Breast epithelium (tissue), 4 donors: ENCODE measurements at regions not wholly inside any gene's neighbourhood (a gene's known extent, or its start where the extent isn't known, plus 50 kb on each side); places are given as distances from the start of the nearest gene placed in this dataset.

Experiments
- DNase-seq, 2 donors: peaks; one replicate each; pipeline ENCODE4 v3.0.0-alpha.2; 2019; ENCODE audit warnings: low spot score in 2 of 2
- H3K27ac ChIP-seq, 2 donors: fragments of 200-600 bp; sonication (generic) in 1 of 2; one replicate each; pipeline ENCODE4 v1.5.1; 2016 to 2019; ENCODE audit warnings: mild to moderate bottlenecking in 1 of 2
- H3K27me3 ChIP-seq, 2 donors: fragments of 200-600 bp; sonication (generic) in 1 of 2; one replicate each; pipeline versions ENCODE4 v1.5.1 to v1.6.0; 2017 to 2019; ENCODE audit warnings: control low read depth in 1 of 2, mild to moderate bottlenecking in 1 of 2
- H3K36me3 ChIP-seq: fragments of 200-600 bp; one replicate; pipeline ENCODE4 v1.5.1; 2019
- H3K4me1 ChIP-seq, 2 donors: fragments of 200-600 bp; sonication (generic); one replicate each; pipeline ENCODE4 v1.5.1; 2016 to 2019; ENCODE audit warnings: control low read depth in 1 of 2
- H3K4me3 ChIP-seq, 3 donors: fragments of 200-600 bp; sonication (generic); 1 replicate in 2 of 3; 2 replicates in 1 of 3; pipeline ENCODE4 v1.5.1; 2016 to 2019; ENCODE audit warnings: mild to moderate bottlenecking in 3 of 3, moderate library complexity in 2 of 3
- H3K9me3 ChIP-seq, 2 donors: fragments of 200-600 bp; sonication (generic) in 1 of 2; one replicate each; pipeline ENCODE4 v1.5.1; 2016 to 2019; ENCODE audit warnings: control low read depth in 1 of 2
- POLR2A ChIP-seq: fragments of 450-650 bp; IDR thresholded peaks from one replicate; pipeline ENCODE4 v1.6.1; 2016; ENCODE audit warnings: antibody characterized with exemption, mild to moderate bottlenecking, moderate library complexity
- POLR2AphosphoS5 ChIP-seq, 3 donors: sonication (generic); formaldehyde crosslinking; IDR thresholded peaks; one replicate each; pipeline ENCODE4 v1.6.1; 2017; ENCODE audit warnings: antibody characterized with exemption in 3 of 3
- intact Hi-C: fragments of 100-400 bp; cut with DNase I; formaldehyde crosslinking; loops from one replicate; pipeline ENCODE4 v1.15.1; 2023; ENCODE audit warnings: low total_unique reads
- TF ChIP-seq, protein P1 (sequence below), 3 donors: fragments of 450-650 bp; IDR thresholded peaks; one replicate each; pipeline ENCODE4 v1.5.1; 2016 to 2017; ENCODE audit warnings: antibody characterized with exemption in 3 of 3, mild to moderate bottlenecking in 3 of 3, moderate library complexity in 3 of 3

GRCh38 chr1:56045062-56045461, 534.3 kb downstream of the PLPP3 start:
- Histone ChIP-seq H3K27ac (no peak overlapping the region), H3K9me3 (no peaks in the 10 kb centered on the region), H3K4me3 (no peak overlapping the region), H3K36me3 (no peaks in the 10 kb centered on the region), H3K27me3 (no peaks in the 10 kb centered on the region), H3K4me1 (no peaks in the 10 kb centered on the region)
- no peak for DNase-seq
- intact Hi-C loops: no loop called here
- TF ChIP-seq POLR2AphosphoS5 (IDR thresholded peaks at IDR 0.05) (no peak), POLR2A (no peak)
- TF ChIP-seq, protein P1, sequence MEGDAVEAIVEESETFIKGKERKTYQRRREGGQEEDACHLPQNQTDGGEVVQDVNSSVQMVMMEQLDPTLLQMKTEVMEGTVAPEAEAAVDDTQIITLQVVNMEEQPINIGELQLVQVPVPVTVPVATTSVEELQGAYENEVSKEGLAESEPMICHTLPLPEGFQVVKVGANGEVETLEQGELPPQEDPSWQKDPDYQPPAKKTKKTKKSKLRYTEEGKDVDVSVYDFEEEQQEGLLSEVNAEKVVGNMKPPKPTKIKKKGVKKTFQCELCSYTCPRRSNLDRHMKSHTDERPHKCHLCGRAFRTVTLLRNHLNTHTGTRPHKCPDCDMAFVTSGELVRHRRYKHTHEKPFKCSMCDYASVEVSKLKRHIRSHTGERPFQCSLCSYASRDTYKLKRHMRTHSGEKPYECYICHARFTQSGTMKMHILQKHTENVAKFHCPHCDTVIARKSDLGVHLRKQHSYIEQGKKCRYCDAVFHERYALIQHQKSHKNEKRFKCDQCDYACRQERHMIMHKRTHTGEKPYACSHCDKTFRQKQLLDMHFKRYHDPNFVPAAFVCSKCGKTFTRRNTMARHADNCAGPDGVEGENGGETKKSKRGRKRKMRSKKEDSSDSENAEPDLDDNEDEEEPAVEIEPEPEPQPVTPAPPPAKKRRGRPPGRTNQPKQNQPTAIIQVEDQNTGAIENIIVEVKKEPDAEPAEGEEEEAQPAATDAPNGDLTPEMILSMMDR (IDR thresholded peaks at IDR 0.05): no peak

DNA sequence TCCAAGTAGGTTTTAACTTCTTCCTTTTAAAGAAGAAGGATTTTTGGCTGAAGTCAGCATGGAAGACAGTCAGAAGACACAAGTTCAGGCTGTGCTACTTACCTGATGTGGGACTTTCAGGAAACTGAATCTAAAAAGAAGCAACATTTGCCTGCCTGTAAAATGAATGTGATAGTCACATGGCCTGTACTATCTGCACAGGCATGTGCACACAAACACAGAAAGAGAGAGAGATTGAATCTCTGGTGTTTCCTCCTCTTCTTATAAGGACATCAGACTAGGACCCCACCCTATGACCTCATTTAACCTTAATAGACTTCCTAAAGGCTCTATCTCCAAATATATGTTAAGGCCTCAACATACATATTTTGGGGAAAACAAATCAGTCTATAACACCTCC, 542.9 kb downstream of the PLPP3 start:
- Histone ChIP-seq H3K27me3 (no peaks in the 10 kb centered on the region), H3K36me3 (no peaks in the 10 kb centered on the region), H3K4me3 (no peak overlapping the region), H3K9me3 (no peaks in the 10 kb centered on the region), H3K4me1 (no peaks in the 10 kb centered on the region), H3K27ac (no peak overlapping the region)
- intact Hi-C loops: no loop called here
- no peak for DNase-seq
- no peak for TF ChIP-seq POLR2AphosphoS5 (IDR thresholded peaks at IDR 0.05)
- no peak for TF ChIP-seq POLR2A
- TF ChIP-seq, protein P1 (IDR thresholded peaks at IDR 0.05): no peak

GRCh38 chr1:56034847-56035481, 544.4 kb downstream of the PLPP3 start:
- no peak for DNase-seq
- no peak overlapping the region for H3K27ac ChIP-seq
- H3K4me1 ChIP-seq: no peaks in the 10 kb centered on the region
- TF ChIP-seq POLR2A: no peak
- no peak for TF ChIP-seq POLR2AphosphoS5 (IDR thresholded peaks at IDR 0.05)
- TF ChIP-seq, protein P1 (IDR thresholded peaks at IDR 0.05): no peak
- no peak overlapping the region for H3K4me3 ChIP-seq
- H3K9me3 ChIP-seq: no peaks in the 10 kb centered on the region
- H3K36me3 ChIP-seq: no peaks in the 10 kb centered on the region
- no peaks in the 10 kb centered on the region for H3K27me3 ChIP-seq
- intact Hi-C loops: no loop called here

- H3K36me3 ChIP-seq: no peaks in the 10 kb centered on the region
- no peaks in the 10 kb centered on the region for H3K4me1 ChIP-seq
- intact Hi-C loops: no loop called here
- no peaks in the 10 kb centered on the region for H3K27me3 ChIP-seq
- TF ChIP-seq, protein P1 (IDR thresholded peaks at IDR 0.05): no peak
- no peak for TF ChIP-seq POLR2A
- TF ChIP-seq POLR2AphosphoS5 (IDR thresholded peaks at IDR 0.05): no peak
- no peak overlapping the region for H3K4me3 ChIP-seq
- H3K27ac ChIP-seq: no peak overlapping the region
- no peaks in the 10 kb centered on the region for H3K9me3 ChIP-seq
- DNase-seq: no peak
Measured at GRCh38 chr1:56034222-56034621, 545.1 kb downstream of the PLPP3 start.

DNA sequence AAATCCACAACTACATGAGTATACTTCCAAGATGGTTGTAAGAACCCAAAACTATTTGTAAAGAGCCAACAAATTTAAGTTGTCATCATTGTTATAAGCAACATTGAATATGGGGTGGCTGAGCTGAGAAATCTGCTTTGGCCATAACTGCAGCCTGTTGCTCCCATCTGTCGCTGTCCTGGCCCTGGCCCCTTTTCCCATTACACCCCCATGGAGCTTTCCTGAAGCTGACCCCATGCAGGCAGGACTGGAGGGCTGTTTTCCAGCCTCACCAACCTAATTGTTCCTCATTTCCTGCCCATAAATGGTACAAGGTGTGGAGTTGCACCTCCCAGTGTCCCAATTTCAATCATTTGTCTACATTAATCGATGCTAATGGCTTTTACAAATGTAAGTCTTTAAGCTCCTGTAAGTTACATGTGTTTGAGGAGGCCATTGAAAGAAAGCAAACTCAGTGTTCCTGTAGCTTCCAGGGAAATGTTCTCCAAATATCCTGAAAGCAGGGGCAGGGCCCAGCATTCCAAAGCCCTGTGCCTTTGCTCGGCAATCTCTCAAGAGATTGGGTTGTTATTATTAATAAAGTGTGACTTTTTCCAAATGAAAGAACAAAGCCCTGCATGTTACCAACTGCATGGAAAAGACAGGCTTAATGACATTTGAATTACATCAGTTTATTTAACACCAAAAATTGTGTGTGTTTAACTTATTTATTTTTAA, 545.9 kb downstream of the PLPP3 start:
- no peaks in the 10 kb centered on the region for H3K27me3 ChIP-seq
- TF ChIP-seq POLR2A: no peak
- TF ChIP-seq POLR2AphosphoS5 (IDR thresholded peaks at IDR 0.05): no peak
- TF ChIP-seq, protein P1 (IDR thresholded peaks at IDR 0.05): no peak
- no peak overlapping the region for H3K4me3 ChIP-seq
- no peaks in the 10 kb centered on the region for H3K36me3 ChIP-seq
- no peaks in the 10 kb centered on the region for H3K4me1 ChIP-seq
- DNase-seq: no peak
- intact Hi-C loops: no loop called here
- no peaks in the 10 kb centered on the region for H3K9me3 ChIP-seq
- no peak overlapping the region for H3K27ac ChIP-seq
